NB4 (cell line): ENCODE measurements at regions not wholly inside any gene's neighbourhood (a gene's known extent, or its start where the extent isn't known, plus 50 kb on each side); places are given as distances from the start of the nearest gene placed in this dataset.
"Not testable (repeated sequence)": the region's sequence is repeated elsewhere in the genome, so short reads cannot be mapped to it uniquely, and the experiment has no call there.

ENCODE experiments used
- CTCF ChIP-seq: IDR thresholded peaks from one replicate; pipeline ENCODE4 v1.5.1; 2012; ENCODE audit warnings: low read depth, low read length
- MYC ChIP-seq: IDR thresholded peaks from 2 replicates; pipeline ENCODE4 v1.6.1; 2011; ENCODE audit warnings: low read depth, low read length
- POLR2A ChIP-seq: IDR thresholded peaks from 2 replicates; pipeline ENCODE4 v1.6.1; 2011; ENCODE audit warnings: mild to moderate bottlenecking; ENCODE audit not compliant: insufficient read length; ENCODE audit errors: extremely low read depth
- TF ChIP-seq, protein P1 (sequence below): IDR thresholded peaks from 2 replicates; pipeline ENCODE4 v1.6.1; 2011; ENCODE audit warnings: low read depth, low read length

DNA sequence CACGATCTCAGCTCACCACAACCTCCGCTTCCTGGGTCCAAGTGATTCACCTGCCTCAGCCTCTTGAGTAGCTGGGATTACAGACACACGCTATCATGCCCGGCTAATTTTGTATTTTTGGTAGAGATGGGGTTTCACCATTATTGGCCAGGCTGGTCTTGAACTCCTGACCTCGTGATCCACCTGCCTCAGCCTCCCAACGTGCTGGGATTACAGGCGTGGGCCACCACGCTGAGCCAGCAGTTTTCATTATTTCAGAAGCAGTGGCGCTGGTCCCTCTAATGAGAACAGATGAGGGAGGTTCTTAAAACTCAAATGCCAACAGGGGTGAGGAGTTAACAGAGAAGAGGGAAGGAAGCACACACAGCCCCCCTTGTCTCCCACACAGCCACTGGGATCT, 98.7 kb downstream of the PTPRS start:
- TF ChIP-seq CTCF, POLR2A, MYC: not testable (repeated sequence)
- TF ChIP-seq, protein P1, sequence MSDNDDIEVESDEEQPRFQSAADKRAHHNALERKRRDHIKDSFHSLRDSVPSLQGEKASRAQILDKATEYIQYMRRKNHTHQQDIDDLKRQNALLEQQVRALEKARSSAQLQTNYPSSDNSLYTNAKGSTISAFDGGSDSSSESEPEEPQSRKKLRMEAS, result not testable (repeated sequence)
